Right atrium auricular region (tissue), 2 donors: ENCODE measurements at regions not wholly inside any gene's neighbourhood (a gene's known extent, or its start where the extent isn't known, plus 50 kb on each side); places are given as distances from the start of the nearest gene placed in this dataset.
"Not testable (repeated sequence)": the region's sequence is repeated elsewhere in the genome, so short reads cannot be mapped to it uniquely, and the experiment has no call there.

Source experiments
- DNase-seq: peaks from one replicate; pipeline ENCODE4 v3.0.0-alpha.2; 2019; ENCODE audit warnings: low spot score
- H3K27ac ChIP-seq, 2 donors: fragments of 200-600 bp; sonication (generic); 1 replicate in 1 of 2; 2 replicates in 1 of 2; pipeline ENCODE4 v1.5.1; 2016 to 2019
- H3K27me3 ChIP-seq, 2 donors: fragments of 200-600 bp; sonication (generic); one replicate each; pipeline versions ENCODE4 v1.5.1 to v1.6.0; 2017 to 2019
- H3K36me3 ChIP-seq: fragments of 200-600 bp; sonication (generic); one replicate; pipeline ENCODE4 v1.5.1; 2016
- H3K4me1 ChIP-seq, 2 donors: fragments of 200-600 bp; sonication (generic); one replicate each; pipeline versions ENCODE4 v1.5.1 to v1.6.0; 2017 to 2019
- H3K4me3 ChIP-seq, 2 donors: fragments of 200-600 bp; sonication (generic); 1 replicate in 1 of 2; 2 replicates in 1 of 2; pipeline ENCODE4 v1.5.1; 2017 to 2019; ENCODE audit warnings: mild to moderate bottlenecking in 1 of 2, moderate library complexity in 1 of 2
- H3K9me3 ChIP-seq, 2 donors: fragments of 200-600 bp; sonication (generic); one replicate each; pipeline ENCODE4 v1.5.1; 2019
- TF ChIP-seq, protein P1 (sequence below), 2 donors: fragments of 200-600 bp; sonication (generic); IDR thresholded peaks; one replicate each; pipeline ENCODE4 v1.5.1; 2019; ENCODE audit warnings: antibody characterized with exemption in 2 of 2

DNA sequence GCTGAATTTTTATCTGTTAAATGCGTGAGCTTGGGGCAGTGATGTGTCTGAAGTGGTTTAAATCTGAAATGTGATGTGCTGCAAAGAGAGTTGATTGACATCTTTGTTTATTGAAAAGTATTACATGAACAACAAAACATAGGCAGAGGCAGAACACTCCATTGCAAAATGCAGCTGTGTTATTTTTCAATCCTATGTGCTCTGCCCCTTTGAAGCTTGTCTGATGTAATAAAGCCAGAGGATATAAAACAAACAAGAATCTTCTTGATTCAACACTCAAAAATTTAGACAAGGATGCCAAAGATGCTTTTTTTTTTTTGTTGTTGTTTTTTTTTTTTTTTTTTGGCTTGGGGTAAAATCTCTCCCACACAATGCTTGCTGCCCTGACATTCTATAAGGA, 482.4 kb upstream of the MMS22L start:
- Histone ChIP-seq H3K4me3 (no peak overlapping the region), H3K9me3 (no peaks in the 10 kb centered on the region), H3K36me3 (no peaks in the 10 kb centered on the region), H3K4me1 (no peaks in the 10 kb centered on the region), H3K27ac (no peak overlapping the region), H3K27me3 (no peaks in the 10 kb centered on the region)
- no peak for DNase-seq
- TF ChIP-seq, protein P1, sequence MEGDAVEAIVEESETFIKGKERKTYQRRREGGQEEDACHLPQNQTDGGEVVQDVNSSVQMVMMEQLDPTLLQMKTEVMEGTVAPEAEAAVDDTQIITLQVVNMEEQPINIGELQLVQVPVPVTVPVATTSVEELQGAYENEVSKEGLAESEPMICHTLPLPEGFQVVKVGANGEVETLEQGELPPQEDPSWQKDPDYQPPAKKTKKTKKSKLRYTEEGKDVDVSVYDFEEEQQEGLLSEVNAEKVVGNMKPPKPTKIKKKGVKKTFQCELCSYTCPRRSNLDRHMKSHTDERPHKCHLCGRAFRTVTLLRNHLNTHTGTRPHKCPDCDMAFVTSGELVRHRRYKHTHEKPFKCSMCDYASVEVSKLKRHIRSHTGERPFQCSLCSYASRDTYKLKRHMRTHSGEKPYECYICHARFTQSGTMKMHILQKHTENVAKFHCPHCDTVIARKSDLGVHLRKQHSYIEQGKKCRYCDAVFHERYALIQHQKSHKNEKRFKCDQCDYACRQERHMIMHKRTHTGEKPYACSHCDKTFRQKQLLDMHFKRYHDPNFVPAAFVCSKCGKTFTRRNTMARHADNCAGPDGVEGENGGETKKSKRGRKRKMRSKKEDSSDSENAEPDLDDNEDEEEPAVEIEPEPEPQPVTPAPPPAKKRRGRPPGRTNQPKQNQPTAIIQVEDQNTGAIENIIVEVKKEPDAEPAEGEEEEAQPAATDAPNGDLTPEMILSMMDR (IDR thresholded peaks at IDR 0.05), result no peak

DNA sequence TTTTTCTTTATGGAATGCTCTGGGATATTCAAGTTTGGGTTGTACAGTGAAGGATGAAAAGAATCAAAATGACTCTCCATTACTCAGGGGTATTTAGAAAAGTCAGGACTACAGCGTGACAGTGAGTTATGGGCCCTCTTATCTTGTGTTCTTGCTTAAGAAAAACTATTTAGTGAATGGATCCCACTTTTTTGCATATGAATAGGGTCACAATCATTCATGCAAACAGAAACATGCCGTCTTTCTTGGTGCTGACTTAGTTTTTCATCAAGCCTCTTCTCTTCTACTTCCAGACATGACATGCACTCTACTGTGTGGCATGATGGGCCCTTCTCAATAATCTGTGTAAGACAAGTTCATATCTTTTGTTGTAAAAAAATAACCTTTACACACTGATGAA, 488.4 kb upstream of the MMS22L start:
- Histone ChIP-seq H3K4me1 (no peaks in the 10 kb centered on the region), H3K27me3 (no peaks in the 10 kb centered on the region), H3K4me3 (no peak overlapping the region), H3K9me3 (no peaks in the 10 kb centered on the region), H3K36me3 (no peaks in the 10 kb centered on the region), H3K27ac (no peak overlapping the region)
- TF ChIP-seq, protein P1 (IDR thresholded peaks at IDR 0.05), result no peak
- no peak for DNase-seq

DNA sequence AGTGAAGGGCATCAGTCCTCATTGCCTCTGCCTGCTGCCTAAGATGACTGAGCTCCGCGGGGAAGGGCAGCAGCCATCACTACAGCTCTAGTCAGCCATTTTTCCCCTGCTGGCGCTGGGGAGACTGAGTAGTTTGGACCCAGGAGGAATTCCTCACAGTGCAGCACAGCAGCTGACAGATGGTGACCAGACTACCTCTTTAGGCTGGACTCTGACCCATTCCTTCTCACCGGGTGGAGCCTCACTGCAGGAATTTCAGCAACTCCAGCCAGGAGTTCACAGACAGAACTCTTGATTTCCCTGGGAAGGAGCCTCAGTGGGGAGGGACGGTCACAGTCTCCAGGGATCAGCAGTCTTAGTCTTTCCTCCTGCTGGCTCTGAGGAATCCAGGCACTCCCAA, 492.0 kb upstream of the MMS22L start:
- Histone ChIP-seq H3K9me3 (no peaks in the 10 kb centered on the region), H3K36me3 (no peaks in the 10 kb centered on the region), H3K4me3 (no peak overlapping the region), H3K27ac (no peak overlapping the region), H3K4me1 (no peaks in the 10 kb centered on the region), H3K27me3 (no peaks in the 10 kb centered on the region)
- no peak for DNase-seq
- TF ChIP-seq, protein P1 (IDR thresholded peaks at IDR 0.05), result no peak

DNA sequence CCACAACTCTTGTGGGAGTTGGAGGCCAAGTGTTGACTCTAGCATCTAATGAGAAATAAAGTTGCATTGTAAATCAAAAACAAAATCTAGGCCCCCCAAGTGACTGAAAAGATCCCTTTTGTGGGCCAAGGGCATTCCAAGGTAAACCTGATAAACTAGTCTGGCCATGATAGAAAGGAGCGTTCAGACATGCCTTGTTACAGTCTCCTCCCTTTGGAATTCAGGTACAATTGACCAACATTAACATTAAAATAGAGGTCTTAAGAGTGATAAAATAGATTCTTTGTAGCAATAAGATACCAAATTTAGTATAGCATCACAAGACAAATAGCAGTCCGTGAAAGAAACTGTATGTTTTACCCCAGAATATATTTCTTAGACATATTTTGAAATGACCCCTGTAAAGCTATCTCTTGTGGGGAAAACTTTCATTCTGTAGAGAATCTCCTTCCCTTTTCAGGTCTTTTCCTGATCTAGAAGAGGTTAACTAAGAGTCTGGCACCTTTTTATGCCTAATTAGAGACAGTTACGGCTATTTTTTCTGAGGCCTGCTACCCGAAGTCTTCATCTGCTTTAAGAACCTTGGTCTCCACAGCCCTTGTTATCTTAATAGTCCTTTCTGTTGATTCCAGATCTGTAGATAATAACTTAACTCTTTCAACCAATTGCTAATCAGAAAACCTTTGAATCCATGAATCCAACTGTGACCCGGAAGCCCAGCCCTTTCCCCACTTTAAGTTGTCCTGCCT, 495.4 kb upstream of the MMS22L start:
- no peaks in the 10 kb centered on the region for H3K9me3 ChIP-seq
- no peak overlapping the region for H3K27ac ChIP-seq
- no peak for DNase-seq
- H3K36me3 ChIP-seq, result no peaks in the 10 kb centered on the region
- no peak overlapping the region for H3K4me3 ChIP-seq
- TF ChIP-seq, protein P1 (IDR thresholded peaks at IDR 0.05), result no peak
- H3K27me3 ChIP-seq, result no peaks in the 10 kb centered on the region
- H3K4me1 ChIP-seq, result no peaks in the 10 kb centered on the region

DNA sequence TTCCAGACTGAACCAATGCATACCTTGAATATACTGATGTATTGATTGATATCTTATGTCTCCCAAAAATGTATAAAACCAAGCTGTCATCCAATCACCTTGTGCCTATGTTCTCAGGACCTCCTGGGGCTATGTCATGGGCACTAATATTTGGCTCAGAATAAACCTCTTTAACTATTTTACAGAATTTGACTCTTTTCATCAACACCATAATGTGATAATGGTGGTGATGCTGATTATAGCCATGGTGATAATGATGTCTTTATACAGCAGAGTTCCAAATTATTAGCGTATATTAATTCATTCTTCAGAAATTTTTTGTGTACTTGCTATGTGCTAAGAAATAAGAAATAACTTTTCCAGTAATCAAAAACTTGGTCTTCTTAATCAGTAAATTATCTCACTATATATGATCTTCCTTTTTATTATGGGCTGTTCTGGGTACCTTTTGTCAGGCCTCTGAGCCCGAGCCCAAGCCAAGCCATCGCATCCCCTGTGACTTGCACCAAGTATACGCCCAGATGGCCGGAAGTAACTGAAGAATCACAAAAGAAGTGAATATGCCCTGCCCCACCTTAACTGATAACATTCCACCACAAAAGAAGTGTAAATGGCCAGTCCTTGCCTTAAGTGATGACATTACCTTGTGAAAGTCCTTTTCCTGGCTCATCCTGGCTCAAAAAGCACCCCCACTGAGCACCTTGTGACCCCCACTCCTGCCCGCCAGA, 496.2 kb upstream of the MMS22L start:
- H3K27me3 ChIP-seq, H3K4me3 ChIP-seq, H3K27ac ChIP-seq, H3K9me3 ChIP-seq, H3K4me1 ChIP-seq, DNase-seq, H3K36me3 ChIP-seq: not testable (repeated sequence)

DNA sequence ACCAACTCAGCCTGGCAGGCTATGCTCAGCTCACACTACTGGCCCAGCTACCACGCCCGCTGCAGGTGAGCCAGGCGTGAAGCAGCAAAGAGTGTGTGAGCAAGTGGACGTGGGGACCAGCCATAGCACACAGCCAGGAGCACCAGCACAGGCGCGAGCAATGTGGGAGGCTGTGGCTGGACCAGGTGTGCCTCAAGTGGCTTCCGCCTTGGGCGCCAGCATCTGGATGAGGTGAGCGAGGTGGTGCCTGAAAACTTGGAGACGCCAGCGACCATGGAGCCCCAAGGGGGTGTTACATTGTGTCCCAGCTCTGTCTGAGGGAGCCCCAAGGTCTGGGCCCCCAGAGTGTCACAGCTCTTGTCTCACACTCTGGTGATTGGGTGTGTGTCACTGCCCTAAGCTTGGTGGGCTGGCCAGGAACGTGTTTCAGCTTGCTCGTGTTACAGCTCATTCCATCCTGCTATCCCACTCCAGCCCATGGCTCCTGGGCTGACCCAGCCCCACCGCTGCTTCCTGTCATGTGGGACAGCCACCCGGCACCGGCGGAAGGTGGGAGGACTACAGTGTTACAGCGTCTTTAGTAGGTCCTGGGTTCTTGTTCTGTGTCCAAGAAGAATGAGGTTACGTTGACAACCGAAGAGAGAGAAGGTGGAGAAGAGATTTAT, 508.0 kb upstream of the MMS22L start:
- H3K4me3 ChIP-seq, result no peak overlapping the region
- H3K36me3 ChIP-seq, result no peaks in the 10 kb centered on the region
- no peak for DNase-seq
- no peak overlapping the region for H3K27ac ChIP-seq
- no peaks in the 10 kb centered on the region for H3K27me3 ChIP-seq
- H3K9me3 ChIP-seq, result no peaks in the 10 kb centered on the region
- TF ChIP-seq, protein P1 (IDR thresholded peaks at IDR 0.05), result no peak
- H3K4me1 ChIP-seq, result no peaks in the 10 kb centered on the region
